DND-41 (cell line): ENCODE measurements at regions not wholly inside any gene's neighbourhood (a gene's known extent, or its start where the extent isn't known, plus 50 kb on each side); places are given as distances from the start of the nearest gene placed in this dataset.
"Not testable (repeated sequence)": the region's sequence is repeated elsewhere in the genome, so short reads cannot be mapped to it uniquely, and the experiment has no call there.

Source experiments
- ATAC-seq: fragments of 200-7000 bp; cut with Tn5 transposase; 3 replicates; pipeline ENCODE4 v1.9.1; 2021; ENCODE audit warnings: low read depth; ENCODE audit not compliant: insufficient read depth
- DNase-seq: peaks from one replicate; pipeline ENCODE4 v3.0.0-alpha.2; 2020
- H2AFZ ChIP-seq: 2 replicates; pipeline ENCODE4 v1.6.0; 2012; ENCODE audit warnings: low read depth, low read length
- H3K27ac ChIP-seq: 2 replicates; pipeline ENCODE4 v1.5.1; 2012; ENCODE audit warnings: low read length, inconsistent platforms
- H3K27me3 ChIP-seq: fragments of 200-600 bp; sonication (generic); 2 replicates; pipeline ENCODE4 v1.6.0; 2012; ENCODE audit warnings: low read length, mild to moderate bottlenecking, inconsistent platforms; ENCODE audit not compliant: insufficient read depth, poor library complexity
- H3K36me3 ChIP-seq: 2 replicates; pipeline ENCODE4 v1.5.1; 2012; ENCODE audit warnings: low read length, inconsistent platforms; ENCODE audit not compliant: insufficient read depth
- H3K4me1 ChIP-seq: 2 replicates; pipeline ENCODE4 v1.5.1; 2012; ENCODE audit warnings: mild to moderate bottlenecking, low read length; ENCODE audit not compliant: insufficient read depth
- H3K4me2 ChIP-seq: 2 replicates; pipeline ENCODE4 v1.6.0; 2012; ENCODE audit warnings: mild to moderate bottlenecking, moderate library complexity, low read length, inconsistent platforms; ENCODE audit not compliant: insufficient read depth
- H3K4me3 ChIP-seq, 2 experiments: fragments of 200-600 bp in 1 of 2; shearing (Covaris generic) in 1 of 2; 2 replicates each; pipeline ENCODE4 v1.5.1; 2012 to 2016; ENCODE audit warnings: inconsistent platforms in 2 of 2, low read length in 2 of 2, mild to moderate bottlenecking in 2 of 2, low read depth in 1 of 2, moderate library complexity in 1 of 2
- H3K79me2 ChIP-seq: 2 replicates; pipeline ENCODE4 v1.6.0; 2012; ENCODE audit warnings: low read length, inconsistent platforms; ENCODE audit not compliant: insufficient read depth
- H3K9ac ChIP-seq: 2 replicates; pipeline ENCODE4 v1.6.0; 2012; ENCODE audit warnings: low read depth, mild to moderate bottlenecking, inconsistent platforms, low read length, moderate library complexity
- H3K9me3 ChIP-seq: 2 replicates; pipeline ENCODE4 v1.5.1; 2012; ENCODE audit warnings: low read length, moderate library complexity, mild to moderate bottlenecking, inconsistent platforms; ENCODE audit not compliant: insufficient read depth, severe bottlenecking
- H4K20me1 ChIP-seq: 2 replicates; pipeline ENCODE4 v1.6.0; 2012; ENCODE audit warnings: low read length; ENCODE audit not compliant: insufficient read depth
- CTCF ChIP-seq: IDR thresholded peaks from 2 replicates; pipeline ENCODE4 v1.5.1; 2012; ENCODE audit warnings: borderline replicate concordance, low read length, moderate library complexity, mild to moderate bottlenecking; ENCODE audit not compliant: poor library complexity, severe bottlenecking; ENCODE audit errors: extremely low read depth
- EZH2 ChIP-seq: IDR thresholded peaks from 3 replicates; pipeline ENCODE4 v1.6.1; 2012; ENCODE audit warnings: borderline replicate concordance, low read depth, mild to moderate bottlenecking, moderate library complexity, low read length, inconsistent platforms; ENCODE audit not compliant: severe bottlenecking

GRCh38 chr5:131001507-131001906 lies 163.5 kb downstream of the HINT1 start:
- DNase-seq (no peak), ATAC-seq (no peak)
- Histone ChIP-seq H3K36me3 (no peaks in the 10 kb centered on the region), H3K9me3 (peaks cover 1% of the 10 kb centered on the region), H3K9ac (no peak overlapping the region), H3K27ac (no peak overlapping the region), H3K4me3 (no peak overlapping the region), H3K4me1 (no peaks in the 10 kb centered on the region), H2AFZ (no peak overlapping the region), H3K27me3 (peaks cover 3% of the 10 kb centered on the region), H4K20me1 (no peaks in the 10 kb centered on the region), H3K79me2 (no peaks in the 10 kb centered on the region), H3K4me2 (no peak overlapping the region)
- TF ChIP-seq CTCF (no peak), EZH2 (no peak)

GRCh38 chr5:131000289-131000688 lies 164.8 kb downstream of the HINT1 start:
- no peak for TF ChIP-seq CTCF
- TF ChIP-seq EZH2 = no peak
- H3K9me3 ChIP-seq = peaks cover 1% of the 10 kb centered on the region
- H3K27ac ChIP-seq = no peak overlapping the region
- H3K79me2 ChIP-seq = no peaks in the 10 kb centered on the region
- H3K4me2 ChIP-seq = no peak overlapping the region
- no peak overlapping the region for H2AFZ ChIP-seq
- DNase-seq = no peak
- no peak overlapping the region for H3K9ac ChIP-seq
- peaks cover 3% of the 10 kb centered on the region for H3K27me3 ChIP-seq
- H3K4me1 ChIP-seq = no peaks in the 10 kb centered on the region
- no peaks in the 10 kb centered on the region for H4K20me1 ChIP-seq
- no peak for ATAC-seq
- no peaks in the 10 kb centered on the region for H3K36me3 ChIP-seq
- H3K4me3 ChIP-seq = no peak overlapping the region

GRCh38 chr5:130996720-130997119 lies 168.3 kb downstream of the HINT1 start:
- H3K4me2 ChIP-seq, H3K9ac ChIP-seq, ATAC-seq, H3K4me3 ChIP-seq, H3K79me2 ChIP-seq, H3K36me3 ChIP-seq, H3K27me3 ChIP-seq, H4K20me1 ChIP-seq, H3K27ac ChIP-seq, H3K4me1 ChIP-seq, H3K9me3 ChIP-seq, DNase-seq, H2AFZ ChIP-seq: not testable (repeated sequence)

GRCh38 chr5:130995851-130996250 lies 169.2 kb downstream of the HINT1 start:
- ATAC-seq (no peak), DNase-seq (no peak)
- Histone ChIP-seq H3K4me2 (no peak overlapping the region), H3K4me3 (no peak overlapping the region), H4K20me1 (no peaks in the 10 kb centered on the region), H3K79me2 (no peaks in the 10 kb centered on the region), H3K36me3 (no peaks in the 10 kb centered on the region), H3K27me3 (no peaks in the 10 kb centered on the region), H3K9me3 (no peaks in the 10 kb centered on the region), H3K9ac (no peak overlapping the region), H3K4me1 (no peaks in the 10 kb centered on the region), H3K27ac (no peak overlapping the region), H2AFZ (no peak overlapping the region)
- TF ChIP-seq EZH2 (no peak), CTCF (no peak)
